MM.1S (cell line): ENCODE measurements at regions not wholly inside any gene's neighbourhood (a gene's known extent, or its start where the extent isn't known, plus 50 kb on each side); places are given as distances from the start of the nearest gene placed in this dataset.

Source experiments
- DNase-seq: peaks from one replicate; pipeline ENCODE4 v3.0.0-alpha.2; 2015
- H2AFZ ChIP-seq: fragments of 300-600 bp; sonication (generic); 2 replicates; pipeline ENCODE4 v1.6.0; 2016; ENCODE audit warnings: antibody characterized with exemption, low read length
- H3F3A ChIP-seq: fragments of 300-600 bp; sonication (generic); 2 replicates; pipeline ENCODE4 v1.6.1; 2016; ENCODE audit warnings: mild to moderate bottlenecking, antibody characterized with exemption, low read length, moderate library complexity, mixed read lengths; ENCODE audit not compliant: insufficient read depth
- H3K27ac ChIP-seq: fragments of 300-600 bp; sonication (generic); 2 replicates; pipeline ENCODE4 v1.5.1; 2016; ENCODE audit warnings: mild to moderate bottlenecking, low read length
- H3K27me3 ChIP-seq: fragments of 300-600 bp; sonication (generic); replicated peaks from 2 replicates; pipeline ENCODE4 v1.6.0; 2016; ENCODE audit warnings: low read length; ENCODE audit not compliant: insufficient read depth
- H3K36me3 ChIP-seq: fragments of 300-600 bp; sonication (generic); replicated peaks from 2 replicates; pipeline ENCODE4 v1.6.1; 2016; ENCODE audit warnings: mild to moderate bottlenecking, low read length, mixed read lengths; ENCODE audit not compliant: insufficient read depth
- H3K4me1 ChIP-seq: fragments of 300-600 bp; sonication (generic); 2 replicates; pipeline ENCODE4 v1.6.1; 2016; ENCODE audit warnings: low read length, mixed read lengths
- H3K4me2 ChIP-seq: fragments of 300-600 bp; sonication (generic); 2 replicates; pipeline ENCODE4 v1.6.0; 2016; ENCODE audit warnings: low read depth, low read length
- H3K4me3 ChIP-seq: fragments of 300-600 bp; sonication (generic); 2 replicates; pipeline ENCODE4 v1.5.1; 2016; ENCODE audit warnings: low read length, mixed read lengths
- H3K79me2 ChIP-seq: fragments of 300-600 bp; sonication (generic); 2 replicates; pipeline ENCODE4 v1.6.1; 2016; ENCODE audit warnings: mixed run types, low read length, mixed read lengths
- H3K9ac ChIP-seq: fragments of 300-600 bp; sonication (generic); 2 replicates; pipeline ENCODE4 v1.6.1; 2016; ENCODE audit warnings: low read length, mixed read lengths
- H3K9me2 ChIP-seq: fragments of 300-600 bp; sonication (generic); replicated peaks from 2 replicates; pipeline ENCODE4 v1.6.1; 2016; ENCODE audit warnings: mild to moderate bottlenecking, low read length, mixed read lengths; ENCODE audit not compliant: insufficient read depth
- H3K9me3 ChIP-seq: fragments of 300-600 bp; sonication (generic); replicated peaks from 2 replicates; pipeline ENCODE4 v1.6.1; 2016; ENCODE audit warnings: mild to moderate bottlenecking, low read length, mixed read lengths; ENCODE audit not compliant: insufficient read depth
- H4K20me1 ChIP-seq: fragments of 300-600 bp; sonication (generic); 2 replicates; pipeline ENCODE4 v1.6.1; 2016; ENCODE audit warnings: mild to moderate bottlenecking, low read length, moderate library complexity, mixed read lengths; ENCODE audit not compliant: insufficient read depth
- CTCF ChIP-seq: fragments of 300-600 bp; sonication (generic); IDR thresholded peaks from 2 replicates; pipeline ENCODE4 v1.5.1; 2016; ENCODE audit warnings: antibody characterized with exemption, low read length, mixed read lengths
- EZH2 ChIP-seq: fragments of 300-600 bp; sonication (generic); optimal IDR thresholded peaks from 2 replicates; pipeline ENCODE3; 2017; ENCODE audit warnings: low read depth, mild to moderate bottlenecking, antibody characterized with exemption, low read length, mixed read lengths
- EZH2phosphoT487 ChIP-seq: fragments of 300-600 bp; sonication (generic); IDR thresholded peaks from 2 replicates; pipeline ENCODE4 v1.6.1; 2018; ENCODE audit warnings: antibody characterized with exemption, low read length

- no peaks in the 10 kb centered on the region for H3K27me3 ChIP-seq
- no peak overlapping the region for H3K27ac ChIP-seq
- no peak for DNase-seq
- no peaks in the 10 kb centered on the region for H3K9me2 ChIP-seq
- no peaks in the 10 kb centered on the region for H4K20me1 ChIP-seq
- no peak overlapping the region for H3K4me3 ChIP-seq
- H3F3A ChIP-seq: peaks cover 6% of the 10 kb centered on the region; the same call in 1 of the 2 replicates
- no peaks in the 10 kb centered on the region for H3K36me3 ChIP-seq
- no peak overlapping the region for H2AFZ ChIP-seq
- peaks cover 18% of the 10 kb centered on the region for H3K4me1 ChIP-seq
- no peak overlapping the region for H3K4me2 ChIP-seq
- H3K79me2 ChIP-seq: no peaks in the 10 kb centered on the region
- no peaks in the 10 kb centered on the region for H3K9me3 ChIP-seq
- no peak for TF ChIP-seq CTCF
- no peak for TF ChIP-seq EZH2phosphoT487
- no peak for TF ChIP-seq EZH2
- no peak overlapping the region for H3K9ac ChIP-seq
Observed at GRCh38 chr4:30790998-30791397, 70.8 kb downstream of the PCDH7 start.

GRCh38 chr4:30792601-30793000 lies 72.4 kb downstream of the PCDH7 start:
- no peak overlapping the region for H3K9ac ChIP-seq

GRCh38 chr4:30801876-30802275 lies 81.7 kb downstream of the PCDH7 start:
- no peaks in the 10 kb centered on the region for H3K9me2 ChIP-seq

More at GRCh38 chr4:30792601-30793000, 72.4 kb downstream of the PCDH7 start:
- H3F3A ChIP-seq: peaks cover 6% of the 10 kb centered on the region; the same call in 1 of the 2 replicates
- H3K27ac ChIP-seq: no peak overlapping the region
- H3K27me3 ChIP-seq: no peaks in the 10 kb centered on the region
- TF ChIP-seq EZH2phosphoT487 (no peak), CTCF (no peak), EZH2 (no peak)
- H3K4me2 ChIP-seq: no peak overlapping the region
- H2AFZ ChIP-seq: no peak overlapping the region
- no peak for DNase-seq
- peaks cover 18% of the 10 kb centered on the region for H3K4me1 ChIP-seq
- no peaks in the 10 kb centered on the region for H3K79me2 ChIP-seq
- no peaks in the 10 kb centered on the region for H4K20me1 ChIP-seq
- no peak overlapping the region for H3K4me3 ChIP-seq
- H3K9me3 ChIP-seq: no peaks in the 10 kb centered on the region
- no peaks in the 10 kb centered on the region for H3K36me3 ChIP-seq
- no peaks in the 10 kb centered on the region for H3K9me2 ChIP-seq

More at GRCh38 chr4:30801876-30802275, 81.7 kb downstream of the PCDH7 start:
- no peaks in the 10 kb centered on the region for H3K79me2 ChIP-seq
- no peak overlapping the region for H3K9ac ChIP-seq
- H3K27ac ChIP-seq: no peak overlapping the region
- no peak for DNase-seq
- H3K27me3 ChIP-seq: no peaks in the 10 kb centered on the region
- H3K4me1 ChIP-seq: no peaks in the 10 kb centered on the region
- H2AFZ ChIP-seq: no peak overlapping the region
- no peaks in the 10 kb centered on the region for H3F3A ChIP-seq
- no peaks in the 10 kb centered on the region for H4K20me1 ChIP-seq
- H3K4me3 ChIP-seq: no peak overlapping the region
- H3K9me3 ChIP-seq: no peaks in the 10 kb centered on the region
- TF ChIP-seq EZH2: no peak
- no peak for TF ChIP-seq EZH2phosphoT487
- TF ChIP-seq CTCF: no peak
- H3K36me3 ChIP-seq: no peaks in the 10 kb centered on the region
- H3K4me2 ChIP-seq: no peak overlapping the region
